ENCODE measurements at regions not wholly inside any gene's neighbourhood (a gene's known extent, or its start where the extent isn't known, plus 50 kb on each side); places are given as distances from the start of the nearest gene placed in this dataset.

DNA sequence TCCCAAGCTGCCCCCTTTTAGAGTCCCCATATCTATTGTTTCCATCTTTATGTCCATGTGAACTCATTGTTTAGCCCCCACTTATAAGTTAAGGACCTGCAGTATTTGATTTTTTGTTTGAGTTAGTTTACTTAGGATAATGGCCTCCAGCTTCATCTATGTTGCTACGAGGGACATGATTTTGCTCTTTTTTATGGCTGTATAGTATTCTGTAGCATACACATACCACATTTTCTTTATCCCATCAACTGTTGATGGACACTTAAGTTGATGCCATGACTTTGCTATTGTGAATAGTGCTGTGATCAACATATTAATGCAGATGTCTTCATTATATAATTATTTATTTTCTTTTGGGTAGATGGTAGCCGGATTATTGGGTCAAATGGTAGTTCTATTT lies 576.9 kb downstream of the ANKRD7 start:
- TF ChIP-seq CTCF (conservative IDR thresholded peaks at IDR 0.05; ENCODE audit: low read depth in 2 of 2), result no peak
- TF ChIP-seq EZH2 (IDR thresholded peaks at IDR 0.05; ENCODE audit: low read depth, unreplicated experiment), result no peak
- no peak for TF ChIP-seq EZH2phosphoT487 (IDR thresholded peaks at IDR 0.05; ENCODE audit: unreplicated experiment)
- TF ChIP-seq JUNB (IDR thresholded peaks at IDR 0.05; ENCODE audit: unreplicated experiment), result no peak
- TF ChIP-seq POLR2AphosphoS5 (IDR thresholded peaks at IDR 0.05; ENCODE audit: low read depth), result no peak
- TF ChIP-seq ETS1 (IDR thresholded peaks at IDR 0.05), result no peak
- no peak for TF ChIP-seq CREB1 (CRISPR knock-in tag; IDR thresholded peaks at IDR 0.05; ENCODE audit: low read depth)
- no peak for TF ChIP-seq STAT1 (IDR thresholded peaks at IDR 0.05; ENCODE audit: unreplicated experiment)
- TF ChIP-seq, protein P1, sequence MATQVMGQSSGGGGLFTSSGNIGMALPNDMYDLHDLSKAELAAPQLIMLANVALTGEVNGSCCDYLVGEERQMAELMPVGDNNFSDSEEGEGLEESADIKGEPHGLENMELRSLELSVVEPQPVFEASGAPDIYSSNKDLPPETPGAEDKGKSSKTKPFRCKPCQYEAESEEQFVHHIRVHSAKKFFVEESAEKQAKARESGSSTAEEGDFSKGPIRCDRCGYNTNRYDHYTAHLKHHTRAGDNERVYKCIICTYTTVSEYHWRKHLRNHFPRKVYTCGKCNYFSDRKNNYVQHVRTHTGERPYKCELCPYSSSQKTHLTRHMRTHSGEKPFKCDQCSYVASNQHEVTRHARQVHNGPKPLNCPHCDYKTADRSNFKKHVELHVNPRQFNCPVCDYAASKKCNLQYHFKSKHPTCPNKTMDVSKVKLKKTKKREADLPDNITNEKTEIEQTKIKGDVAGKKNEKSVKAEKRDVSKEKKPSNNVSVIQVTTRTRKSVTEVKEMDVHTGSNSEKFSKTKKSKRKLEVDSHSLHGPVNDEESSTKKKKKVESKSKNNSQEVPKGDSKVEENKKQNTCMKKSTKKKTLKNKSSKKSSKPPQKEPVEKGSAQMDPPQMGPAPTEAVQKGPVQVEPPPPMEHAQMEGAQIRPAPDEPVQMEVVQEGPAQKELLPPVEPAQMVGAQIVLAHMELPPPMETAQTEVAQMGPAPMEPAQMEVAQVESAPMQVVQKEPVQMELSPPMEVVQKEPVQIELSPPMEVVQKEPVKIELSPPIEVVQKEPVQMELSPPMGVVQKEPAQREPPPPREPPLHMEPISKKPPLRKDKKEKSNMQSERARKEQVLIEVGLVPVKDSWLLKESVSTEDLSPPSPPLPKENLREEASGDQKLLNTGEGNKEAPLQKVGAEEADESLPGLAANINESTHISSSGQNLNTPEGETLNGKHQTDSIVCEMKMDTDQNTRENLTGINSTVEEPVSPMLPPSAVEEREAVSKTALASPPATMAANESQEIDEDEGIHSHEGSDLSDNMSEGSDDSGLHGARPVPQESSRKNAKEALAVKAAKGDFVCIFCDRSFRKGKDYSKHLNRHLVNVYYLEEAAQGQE (IDR thresholded peaks at IDR 0.05; ENCODE audit: unreplicated experiment), result no peak
- no peak for TF ChIP-seq NANOG (IDR thresholded peaks at IDR 0.05; ENCODE audit: borderline replicate concordance)
- TF ChIP-seq ZNF114 (CRISPR knock-in tag; IDR thresholded peaks at IDR 0.05), result no peak
- TF ChIP-seq ZNF331 (CRISPR knock-in tag; IDR thresholded peaks at IDR 0.05; ENCODE audit: low read depth), result no peak
- no peak for TF ChIP-seq ZNF462 (CRISPR knock-in tag; IDR thresholded peaks at IDR 0.05)

Data from GM23338 (cell line).